D721Med (cell line): ENCODE measurements at regions not wholly inside any gene's neighbourhood (a gene's known extent, or its start where the extent isn't known, plus 50 kb on each side); places are given as distances from the start of the nearest gene placed in this dataset.

Experiments used
- DNase-seq: peaks from one replicate; pipeline ENCODE4 v3.0.0; 2011; ENCODE audit warnings: low spot score; ENCODE audit not compliant: insufficient read length
- FAIRE-seq: peaks from 2 replicates; lab custom pipeline; 2011; peaks lifted over from hg19 to GRCh38; lab: Jason Lieb, UNC
- TF ChIP-seq, protein P1 (sequence below): IDR thresholded peaks from 2 replicates; pipeline ENCODE4 v1.5.1; 2012; ENCODE audit warnings: mild to moderate bottlenecking, control low read depth; ENCODE audit not compliant: insufficient read depth; ENCODE audit errors: missing control alignments

DNA sequence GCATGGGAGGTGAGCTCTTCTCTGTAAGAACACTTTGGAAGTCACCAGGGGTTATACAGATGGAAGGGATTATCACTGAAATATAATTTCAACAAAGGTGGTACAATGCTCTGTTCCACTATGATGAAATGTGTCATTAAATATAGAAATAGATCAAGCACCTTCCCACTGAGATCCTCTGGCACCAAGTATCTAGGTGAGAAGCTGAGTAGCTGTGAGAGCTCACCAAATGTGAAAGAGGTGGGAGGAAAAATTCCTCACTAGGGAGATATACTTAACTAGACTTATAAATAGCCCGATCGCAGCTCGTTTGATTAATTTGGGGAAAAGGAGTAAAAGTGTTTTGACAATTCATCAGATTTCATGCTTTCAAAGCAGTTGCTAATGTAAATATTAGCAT lies 247.6 kb downstream of the SMAD2 start:
- TF ChIP-seq, protein P1, sequence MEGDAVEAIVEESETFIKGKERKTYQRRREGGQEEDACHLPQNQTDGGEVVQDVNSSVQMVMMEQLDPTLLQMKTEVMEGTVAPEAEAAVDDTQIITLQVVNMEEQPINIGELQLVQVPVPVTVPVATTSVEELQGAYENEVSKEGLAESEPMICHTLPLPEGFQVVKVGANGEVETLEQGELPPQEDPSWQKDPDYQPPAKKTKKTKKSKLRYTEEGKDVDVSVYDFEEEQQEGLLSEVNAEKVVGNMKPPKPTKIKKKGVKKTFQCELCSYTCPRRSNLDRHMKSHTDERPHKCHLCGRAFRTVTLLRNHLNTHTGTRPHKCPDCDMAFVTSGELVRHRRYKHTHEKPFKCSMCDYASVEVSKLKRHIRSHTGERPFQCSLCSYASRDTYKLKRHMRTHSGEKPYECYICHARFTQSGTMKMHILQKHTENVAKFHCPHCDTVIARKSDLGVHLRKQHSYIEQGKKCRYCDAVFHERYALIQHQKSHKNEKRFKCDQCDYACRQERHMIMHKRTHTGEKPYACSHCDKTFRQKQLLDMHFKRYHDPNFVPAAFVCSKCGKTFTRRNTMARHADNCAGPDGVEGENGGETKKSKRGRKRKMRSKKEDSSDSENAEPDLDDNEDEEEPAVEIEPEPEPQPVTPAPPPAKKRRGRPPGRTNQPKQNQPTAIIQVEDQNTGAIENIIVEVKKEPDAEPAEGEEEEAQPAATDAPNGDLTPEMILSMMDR: no peak
- no peak for DNase-seq
- no peak for FAIRE-seq

DNA sequence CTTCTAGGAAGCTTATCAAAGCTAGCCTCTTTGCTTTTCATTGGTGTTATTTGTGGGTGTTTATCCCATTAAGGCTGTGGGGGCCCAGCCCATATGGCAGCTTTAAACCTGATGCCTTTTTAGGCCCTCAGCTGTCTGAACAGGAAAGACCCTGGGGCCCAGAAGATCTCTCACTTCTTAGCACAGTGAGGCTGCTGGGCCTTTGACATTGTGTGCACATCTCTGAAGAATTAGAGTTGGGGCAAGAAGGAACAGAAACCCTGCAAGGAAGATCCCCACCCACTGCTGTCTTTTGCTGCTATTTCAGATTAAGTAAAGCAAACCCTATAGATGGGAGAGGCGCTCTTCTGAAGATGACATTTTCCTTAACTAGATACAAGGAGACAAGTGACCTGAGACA lies 250.0 kb downstream of the SMAD2 start:
- no peak for FAIRE-seq
- TF ChIP-seq, protein P1: no peak
- DNase-seq: no peak

DNA sequence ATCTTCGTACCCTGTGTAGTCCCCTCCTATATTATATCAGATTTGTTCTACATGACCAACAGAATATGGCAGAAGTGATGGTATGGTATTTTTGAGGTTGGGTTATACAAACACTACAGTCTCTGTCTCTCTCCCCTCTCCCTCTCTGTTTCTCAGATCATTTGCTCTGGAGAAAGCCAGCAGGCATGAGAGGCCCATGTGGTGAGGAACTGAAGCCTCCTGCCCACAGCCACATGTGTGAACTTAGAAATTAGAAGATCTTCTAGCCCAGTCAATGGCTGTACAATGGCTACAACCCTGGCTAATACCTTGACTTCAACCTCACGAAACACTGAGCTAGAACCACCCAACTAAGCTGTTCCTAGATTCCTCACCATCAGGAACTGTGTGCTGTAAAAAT lies 250.6 kb downstream of the SMAD2 start:
- FAIRE-seq (no peak), DNase-seq (no peak)
- TF ChIP-seq, protein P1: no peak

DNA sequence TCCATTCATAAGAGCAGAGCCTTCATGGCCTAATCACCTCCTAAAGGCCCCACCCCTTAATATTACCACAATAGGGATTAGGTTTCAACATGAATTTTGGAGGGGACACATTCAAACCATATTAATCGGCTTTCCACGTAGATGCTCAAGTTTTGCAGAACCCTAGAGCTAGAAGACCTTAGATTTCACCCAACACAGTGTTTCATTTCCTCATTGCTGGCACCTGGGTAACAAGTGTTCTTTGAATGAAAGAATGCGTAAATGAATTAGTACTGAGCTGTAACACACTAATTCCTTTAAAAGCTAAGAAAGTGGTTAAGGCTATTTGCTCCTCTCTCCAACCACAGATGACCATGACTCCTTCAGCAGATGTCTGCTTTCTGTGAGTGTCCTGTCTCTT lies 252.5 kb downstream of the SMAD2 start:
- DNase-seq (no peak), FAIRE-seq (peak; percentile 16)
- TF ChIP-seq, protein P1: no peak

DNA sequence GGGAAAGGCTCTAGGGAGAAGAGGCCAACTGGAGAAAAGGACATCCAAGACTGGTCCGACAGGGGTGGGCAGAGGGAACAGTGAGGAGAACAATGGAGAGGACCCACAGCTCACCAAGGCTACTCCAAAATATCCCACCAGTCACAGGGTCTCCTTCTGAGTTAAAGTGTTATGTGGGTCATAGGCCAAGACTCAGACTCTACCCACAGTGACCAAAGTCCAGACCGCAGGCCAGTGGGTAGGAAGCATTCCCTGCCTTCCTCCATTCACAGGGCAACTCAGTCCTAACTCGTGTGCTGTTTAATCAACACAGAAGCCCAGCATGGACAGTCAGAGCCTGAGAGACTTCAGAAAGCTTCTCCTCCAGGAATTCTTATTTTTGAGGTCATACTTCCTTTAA lies 260.6 kb downstream of the SMAD2 start:
- no peak for FAIRE-seq
- DNase-seq: no peak
- TF ChIP-seq, protein P1: no peak

DNA sequence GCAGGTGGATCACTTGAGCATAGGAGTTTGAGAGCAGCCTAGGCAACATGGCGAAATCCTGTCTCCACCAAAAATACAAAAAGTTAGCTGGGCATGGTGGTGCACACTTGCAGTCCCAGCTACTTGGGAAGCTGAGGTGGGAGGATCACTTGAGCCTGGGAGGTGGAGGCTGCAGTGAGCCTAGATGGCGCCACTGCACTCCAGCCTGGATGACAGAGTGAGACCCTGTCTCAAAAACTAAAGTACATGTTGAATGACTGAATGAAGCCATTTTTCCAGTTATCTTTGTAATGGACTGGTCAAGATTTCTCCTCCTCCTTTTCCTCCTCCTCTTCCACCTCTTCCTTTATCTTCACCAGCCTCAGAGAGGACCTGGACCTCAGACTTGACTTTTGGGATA lies 272.0 kb downstream of the SMAD2 start:
- DNase-seq (no peak), FAIRE-seq (no peak)
- TF ChIP-seq, protein P1: no peak

DNA sequence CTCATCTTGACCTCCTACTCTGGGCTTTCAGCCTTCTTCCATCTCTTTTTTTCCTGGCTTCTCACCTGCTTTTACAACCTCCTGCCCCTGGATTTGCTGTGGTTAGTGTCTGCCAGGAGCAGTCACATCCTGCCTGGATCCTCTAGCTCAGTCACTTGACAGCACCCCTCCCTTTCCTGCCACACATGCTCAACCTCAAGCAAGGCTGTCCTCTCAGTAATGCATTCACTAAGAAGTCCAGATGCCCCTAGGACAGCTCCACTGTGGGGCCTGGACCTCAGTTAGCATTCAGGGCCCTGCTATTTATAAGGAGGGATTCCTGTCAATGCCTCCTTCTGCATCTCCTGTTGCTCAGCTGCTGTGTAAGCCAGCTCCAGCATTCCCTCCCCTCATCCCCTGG lies 275.5 kb downstream of the SMAD2 start:
- FAIRE-seq: no peak
- DNase-seq: no peak
- TF ChIP-seq, protein P1: no peak
